MM.1S (cell line): ENCODE measurements at regions not wholly inside any gene's neighbourhood (a gene's known extent, or its start where the extent isn't known, plus 50 kb on each side); places are given as distances from the start of the nearest gene placed in this dataset.

Experiments used
- DNase-seq: peaks from one replicate; pipeline ENCODE4 v3.0.0-alpha.2; 2015
- H2AFZ ChIP-seq: fragments of 300-600 bp; sonication (generic); 2 replicates; pipeline ENCODE4 v1.6.0; 2016; ENCODE audit warnings: antibody characterized with exemption, low read length
- H3F3A ChIP-seq: fragments of 300-600 bp; sonication (generic); 2 replicates; pipeline ENCODE4 v1.6.1; 2016; ENCODE audit warnings: mild to moderate bottlenecking, antibody characterized with exemption, low read length, moderate library complexity, mixed read lengths; ENCODE audit not compliant: insufficient read depth
- H3K27ac ChIP-seq: fragments of 300-600 bp; sonication (generic); 2 replicates; pipeline ENCODE4 v1.5.1; 2016; ENCODE audit warnings: mild to moderate bottlenecking, low read length
- H3K27me3 ChIP-seq: fragments of 300-600 bp; sonication (generic); replicated peaks from 2 replicates; pipeline ENCODE4 v1.6.0; 2016; ENCODE audit warnings: low read length; ENCODE audit not compliant: insufficient read depth
- H3K36me3 ChIP-seq: fragments of 300-600 bp; sonication (generic); replicated peaks from 2 replicates; pipeline ENCODE4 v1.6.1; 2016; ENCODE audit warnings: mild to moderate bottlenecking, low read length, mixed read lengths; ENCODE audit not compliant: insufficient read depth
- H3K4me1 ChIP-seq: fragments of 300-600 bp; sonication (generic); 2 replicates; pipeline ENCODE4 v1.6.1; 2016; ENCODE audit warnings: low read length, mixed read lengths
- H3K4me2 ChIP-seq: fragments of 300-600 bp; sonication (generic); 2 replicates; pipeline ENCODE4 v1.6.0; 2016; ENCODE audit warnings: low read depth, low read length
- H3K4me3 ChIP-seq: fragments of 300-600 bp; sonication (generic); 2 replicates; pipeline ENCODE4 v1.5.1; 2016; ENCODE audit warnings: low read length, mixed read lengths
- H3K79me2 ChIP-seq: fragments of 300-600 bp; sonication (generic); 2 replicates; pipeline ENCODE4 v1.6.1; 2016; ENCODE audit warnings: mixed run types, low read length, mixed read lengths
- H3K9ac ChIP-seq: fragments of 300-600 bp; sonication (generic); 2 replicates; pipeline ENCODE4 v1.6.1; 2016; ENCODE audit warnings: low read length, mixed read lengths
- H3K9me2 ChIP-seq: fragments of 300-600 bp; sonication (generic); replicated peaks from 2 replicates; pipeline ENCODE4 v1.6.1; 2016; ENCODE audit warnings: mild to moderate bottlenecking, low read length, mixed read lengths; ENCODE audit not compliant: insufficient read depth
- H3K9me3 ChIP-seq: fragments of 300-600 bp; sonication (generic); replicated peaks from 2 replicates; pipeline ENCODE4 v1.6.1; 2016; ENCODE audit warnings: mild to moderate bottlenecking, low read length, mixed read lengths; ENCODE audit not compliant: insufficient read depth
- H4K20me1 ChIP-seq: fragments of 300-600 bp; sonication (generic); 2 replicates; pipeline ENCODE4 v1.6.1; 2016; ENCODE audit warnings: mild to moderate bottlenecking, low read length, moderate library complexity, mixed read lengths; ENCODE audit not compliant: insufficient read depth
- CTCF ChIP-seq: fragments of 300-600 bp; sonication (generic); IDR thresholded peaks from 2 replicates; pipeline ENCODE4 v1.5.1; 2016; ENCODE audit warnings: antibody characterized with exemption, low read length, mixed read lengths
- EZH2 ChIP-seq: fragments of 300-600 bp; sonication (generic); optimal IDR thresholded peaks from 2 replicates; pipeline ENCODE3; 2017; ENCODE audit warnings: low read depth, mild to moderate bottlenecking, antibody characterized with exemption, low read length, mixed read lengths
- EZH2phosphoT487 ChIP-seq: fragments of 300-600 bp; sonication (generic); IDR thresholded peaks from 2 replicates; pipeline ENCODE4 v1.6.1; 2018; ENCODE audit warnings: antibody characterized with exemption, low read length

GRCh38 chr6:15906420-15907016 lies 222.4 kb upstream of the MYLIP start:
- H3F3A ChIP-seq = peaks cover 4% of the 10 kb centered on the region; the same call in 1 of the 2 replicates
- no peak overlapping the region for H3K4me3 ChIP-seq
- H3K9ac ChIP-seq = no peak overlapping the region
- no peak overlapping the region for H3K4me2 ChIP-seq
- no peak for TF ChIP-seq CTCF
- TF ChIP-seq EZH2 = no peak
- no peak for TF ChIP-seq EZH2phosphoT487
- peaks cover 19% of the 10 kb centered on the region for H3K4me1 ChIP-seq
- H3K27me3 ChIP-seq = no peaks in the 10 kb centered on the region
- no peaks in the 10 kb centered on the region for H3K9me3 ChIP-seq
- H4K20me1 ChIP-seq = no peaks in the 10 kb centered on the region
- no peak overlapping the region for H2AFZ ChIP-seq
- DNase-seq = no peak
- H3K27ac ChIP-seq = no peak overlapping the region
- no peaks in the 10 kb centered on the region for H3K79me2 ChIP-seq
- H3K9me2 ChIP-seq = no peaks in the 10 kb centered on the region
- H3K36me3 ChIP-seq = no peaks in the 10 kb centered on the region

- Histone ChIP-seq H3K9me2 (no peaks in the 10 kb centered on the region), H2AFZ (no peak overlapping the region), H3F3A (peaks cover 4% of the 10 kb centered on the region; the same call in 1 of the 2 replicates), H3K4me2 (no peak overlapping the region), H4K20me1 (no peaks in the 10 kb centered on the region), H3K9me3 (no peaks in the 10 kb centered on the region), H3K36me3 (no peaks in the 10 kb centered on the region), H3K9ac (no peak overlapping the region), H3K79me2 (no peaks in the 10 kb centered on the region), H3K4me1 (peaks cover 26% of the 10 kb centered on the region), H3K4me3 (no peak overlapping the region), H3K27me3 (no peaks in the 10 kb centered on the region), H3K27ac (no peak overlapping the region)
- DNase-seq = no peak
- no peak for TF ChIP-seq EZH2
- TF ChIP-seq EZH2phosphoT487 = no peak
- TF ChIP-seq CTCF = no peak
Observed at GRCh38 chr6:15905488-15906419, 223.1 kb upstream of the MYLIP start.

GRCh38 chr6:15904651-15905376 lies 224.1 kb upstream of the MYLIP start:
- peaks cover 28% of the 10 kb centered on the region for H3K4me1 ChIP-seq
- peaks cover 4% of the 10 kb centered on the region; the same call in 1 of the 2 replicates for H3F3A ChIP-seq
- no peak overlapping the region for H3K4me3 ChIP-seq
- H3K9me3 ChIP-seq = no peaks in the 10 kb centered on the region
- H3K9ac ChIP-seq = no peak overlapping the region
- no peaks in the 10 kb centered on the region for H3K36me3 ChIP-seq
- no peak for DNase-seq
- H3K4me2 ChIP-seq = no peak overlapping the region
- H2AFZ ChIP-seq = no peak overlapping the region
- H3K27ac ChIP-seq = no peak overlapping the region
- H3K79me2 ChIP-seq = no peaks in the 10 kb centered on the region
- H3K27me3 ChIP-seq = no peaks in the 10 kb centered on the region
- H3K9me2 ChIP-seq = no peaks in the 10 kb centered on the region
- TF ChIP-seq CTCF (no peak), EZH2phosphoT487 (no peak), EZH2 (no peak)
- no peaks in the 10 kb centered on the region for H4K20me1 ChIP-seq
